ENCODE measurements at regions not wholly inside any gene's neighbourhood (a gene's known extent, or its start where the extent isn't known, plus 50 kb on each side); places are given as distances from the start of the nearest gene placed in this dataset.

- TF ChIP-seq CTCF (IDR thresholded peaks at IDR 0.05; ENCODE audit: poor library complexity) (no peak), EZH2 (IDR thresholded peaks at IDR 0.05; ENCODE audit: borderline replicate concordance) (no peak), EZH2phosphoT487 (IDR thresholded peaks at IDR 0.05; ENCODE audit: low read depth, severe bottlenecking, unreplicated experiment) (no peak)
Observed at GRCh38 chr10:84783909-84784308, 455.5 kb downstream of the CCSER2 start.
